Smooth muscle cell (in vitro differentiated cells): ENCODE measurements at regions not wholly inside any gene's neighbourhood (a gene's known extent, or its start where the extent isn't known, plus 50 kb on each side); places are given as distances from the start of the nearest gene placed in this dataset.

Source experiments
- DNase-seq: peaks from one replicate; lab custom pipeline; 2025; ENCODE audit not compliant: unreplicated experiment; lab: John Stamatoyannopoulos, UW
- H2AFZ ChIP-seq: fragments of 200-600 bp; sonication (generic); 2 replicates; pipeline ENCODE4 v1.6.0; 2016; ENCODE audit warnings: antibody characterized with exemption, low read depth, mild to moderate bottlenecking
- H3F3A ChIP-seq: fragments of 200-600 bp; sonication (generic); 2 replicates; pipeline ENCODE4 v1.6.0; 2017; ENCODE audit warnings: antibody characterized with exemption, low read depth
- H3K27ac ChIP-seq: fragments of 200-600 bp; sonication (generic); 2 replicates; pipeline ENCODE4 v1.5.1; 2016; ENCODE audit warnings: low read depth, mild to moderate bottlenecking
- H3K27me3 ChIP-seq: fragments of 200-600 bp; sonication (generic); 2 replicates; pipeline ENCODE4 v1.6.1; 2016; ENCODE audit warnings: low read depth, mild to moderate bottlenecking
- H3K36me3 ChIP-seq: fragments of 200-600 bp; sonication (generic); 2 replicates; pipeline ENCODE4 v1.5.1; 2016; ENCODE audit warnings: low read depth
- H3K4me1 ChIP-seq: fragments of 200-600 bp; sonication (generic); 2 replicates; pipeline ENCODE4 v1.5.1; 2016; ENCODE audit warnings: low read depth
- H3K4me2 ChIP-seq: fragments of 200-600 bp; sonication (generic); 2 replicates; pipeline ENCODE4 v1.6.0; 2016; ENCODE audit warnings: mild to moderate bottlenecking
- H3K4me3 ChIP-seq: fragments of 200-600 bp; sonication (generic); 2 replicates; pipeline ENCODE4 v1.5.1; 2016; ENCODE audit warnings: mild to moderate bottlenecking
- H3K79me2 ChIP-seq: fragments of 200-600 bp; sonication (generic); 2 replicates; pipeline ENCODE4 v1.6.0; 2016; ENCODE audit warnings: low read depth, mild to moderate bottlenecking
- H3K9ac ChIP-seq: fragments of 200-600 bp; sonication (generic); 2 replicates; pipeline ENCODE4 v1.6.0; 2016; ENCODE audit warnings: low read depth
- H3K9me3 ChIP-seq: fragments of 200-600 bp; sonication (generic); replicated peaks from 2 replicates; pipeline ENCODE4 v1.5.1; 2016; ENCODE audit warnings: low read depth
- H4K20me1 ChIP-seq: fragments of 200-600 bp; sonication (generic); 2 replicates; pipeline ENCODE4 v1.6.0; 2016; ENCODE audit warnings: low read depth
- WGBS: methylation state at CpG from one replicate; pipeline ENCODE4 v1.1.7; 2016; ENCODE audit warnings: low lambda C conversion rate; 5-methylcytosine and 5-hydroxymethylcytosine counted together
- TF ChIP-seq, protein P1 (sequence below): fragments of 200-600 bp; sonication (generic); IDR thresholded peaks from 2 replicates; pipeline ENCODE4 v1.5.1; 2017; ENCODE audit warnings: borderline replicate concordance, mild to moderate bottlenecking, antibody characterized with exemption; ENCODE audit not compliant: insufficient read depth, poor library complexity, severe bottlenecking

GRCh38 chr16:8355675-8356074 lies 234.6 kb downstream of the TMEM114 start:
- Histone ChIP-seq H3K79me2 (no peaks in the 10 kb centered on the region), H3K27ac (no peak overlapping the region), H2AFZ (no peak overlapping the region), H4K20me1 (no peaks in the 10 kb centered on the region), H3K9me3 (no peaks in the 10 kb centered on the region), H3K4me1 (no peaks in the 10 kb centered on the region), H3K27me3 (peaks cover 4% of the 10 kb centered on the region), H3K9ac (no peak overlapping the region), H3K4me2 (no peak overlapping the region), H3F3A (no peaks in the 10 kb centered on the region), H3K4me3 (no peak overlapping the region), H3K36me3 (no peaks in the 10 kb centered on the region)
- TF ChIP-seq, protein P1, sequence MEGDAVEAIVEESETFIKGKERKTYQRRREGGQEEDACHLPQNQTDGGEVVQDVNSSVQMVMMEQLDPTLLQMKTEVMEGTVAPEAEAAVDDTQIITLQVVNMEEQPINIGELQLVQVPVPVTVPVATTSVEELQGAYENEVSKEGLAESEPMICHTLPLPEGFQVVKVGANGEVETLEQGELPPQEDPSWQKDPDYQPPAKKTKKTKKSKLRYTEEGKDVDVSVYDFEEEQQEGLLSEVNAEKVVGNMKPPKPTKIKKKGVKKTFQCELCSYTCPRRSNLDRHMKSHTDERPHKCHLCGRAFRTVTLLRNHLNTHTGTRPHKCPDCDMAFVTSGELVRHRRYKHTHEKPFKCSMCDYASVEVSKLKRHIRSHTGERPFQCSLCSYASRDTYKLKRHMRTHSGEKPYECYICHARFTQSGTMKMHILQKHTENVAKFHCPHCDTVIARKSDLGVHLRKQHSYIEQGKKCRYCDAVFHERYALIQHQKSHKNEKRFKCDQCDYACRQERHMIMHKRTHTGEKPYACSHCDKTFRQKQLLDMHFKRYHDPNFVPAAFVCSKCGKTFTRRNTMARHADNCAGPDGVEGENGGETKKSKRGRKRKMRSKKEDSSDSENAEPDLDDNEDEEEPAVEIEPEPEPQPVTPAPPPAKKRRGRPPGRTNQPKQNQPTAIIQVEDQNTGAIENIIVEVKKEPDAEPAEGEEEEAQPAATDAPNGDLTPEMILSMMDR, result peak; percentile 5
- no peak for DNase-seq
- WGBS, result 32% methylated on average over 5 of the region's 5 CpGs

DNA sequence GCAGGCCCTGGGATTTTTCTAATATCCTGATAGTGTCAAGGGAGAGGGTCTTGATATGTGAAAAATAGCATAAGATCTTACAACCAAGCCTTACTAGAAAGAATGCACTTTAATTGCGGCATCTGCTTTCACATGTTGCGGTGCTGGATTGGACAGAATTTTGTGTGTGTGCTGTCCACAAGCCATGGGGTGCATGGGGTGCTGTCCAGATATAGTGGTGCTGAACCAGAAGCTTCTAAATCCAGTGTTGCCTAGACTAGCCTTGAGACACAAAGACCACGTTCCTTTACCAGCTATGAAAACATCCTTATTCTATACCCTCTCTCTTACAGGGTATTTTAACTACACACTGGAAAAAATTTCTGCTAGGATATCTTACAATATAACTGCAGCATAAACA lies 244.0 kb downstream of the TMEM114 start:
- TF ChIP-seq, protein P1, result no peak
- no peaks in the 10 kb centered on the region for H3K79me2 ChIP-seq
- no peaks in the 10 kb centered on the region for H3K9me3 ChIP-seq
- DNase-seq, result no peak
- no peak overlapping the region for H3K4me3 ChIP-seq
- no peak overlapping the region for H3K9ac ChIP-seq
- no peak overlapping the region for H3K27ac ChIP-seq
- H3K27me3 ChIP-seq, result no peaks in the 10 kb centered on the region
- H4K20me1 ChIP-seq, result no peaks in the 10 kb centered on the region
- no peak overlapping the region for H3K4me2 ChIP-seq
- no peaks in the 10 kb centered on the region for H3K4me1 ChIP-seq
- no peaks in the 10 kb centered on the region for H3K36me3 ChIP-seq
- WGBS, result 70% methylated on average over 3 of the region's 3 CpGs
- H3F3A ChIP-seq, result no peaks in the 10 kb centered on the region
- no peak overlapping the region for H2AFZ ChIP-seq

DNA sequence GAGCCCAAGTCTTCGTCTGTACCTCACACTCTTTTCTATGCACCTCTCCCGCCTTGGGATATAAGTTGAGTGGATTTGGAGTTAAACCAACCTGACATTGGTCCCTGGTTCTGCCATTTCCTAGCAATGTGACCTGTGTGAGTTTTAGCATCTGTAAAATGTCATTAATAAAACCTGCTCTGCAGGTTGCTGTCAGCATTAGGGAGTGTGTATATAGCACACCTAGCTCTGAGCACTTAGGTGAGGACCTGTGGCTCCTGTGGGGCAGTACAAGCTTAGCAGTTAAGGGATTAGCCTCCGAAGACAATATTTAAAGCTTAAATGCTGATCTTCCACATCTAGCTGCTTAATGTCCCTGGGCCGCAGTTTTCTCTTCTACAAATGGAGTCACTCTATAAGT lies 248.0 kb downstream of the TMEM114 start:
- Histone ChIP-seq H3F3A (no peaks in the 10 kb centered on the region), H3K4me3 (no peak overlapping the region), H3K4me2 (no peak overlapping the region), H3K36me3 (no peaks in the 10 kb centered on the region), H3K79me2 (no peaks in the 10 kb centered on the region), H3K9ac (no peak overlapping the region), H3K27ac (no peak overlapping the region), H3K27me3 (no peaks in the 10 kb centered on the region), H2AFZ (no peak overlapping the region), H3K4me1 (no peaks in the 10 kb centered on the region), H4K20me1 (no peaks in the 10 kb centered on the region), H3K9me3 (no peaks in the 10 kb centered on the region)
- 83% methylated on average over 4 of the region's 4 CpGs for WGBS
- TF ChIP-seq, protein P1, result no peak
- no peak for DNase-seq

- Histone ChIP-seq H4K20me1 (no peaks in the 10 kb centered on the region), H3K79me2 (no peaks in the 10 kb centered on the region), H2AFZ (no peak overlapping the region), H3F3A (no peaks in the 10 kb centered on the region), H3K9ac (no peak overlapping the region), H3K27me3 (no peaks in the 10 kb centered on the region), H3K4me1 (no peaks in the 10 kb centered on the region), H3K9me3 (no peaks in the 10 kb centered on the region), H3K4me2 (no peak overlapping the region), H3K27ac (no peak overlapping the region), H3K4me3 (no peak overlapping the region), H3K36me3 (no peaks in the 10 kb centered on the region)
- TF ChIP-seq, protein P1, result no peak
- DNase-seq, result no peak
- WGBS, result 82% methylated on average over 5 of the region's 5 CpGs
These were observed 259.6 kb downstream of the TMEM114 start for GRCh38 chr16:8330761-8331160.
